HepG2 (cell line): ENCODE measurements at regions not wholly inside any gene's neighbourhood (a gene's known extent, or its start where the extent isn't known, plus 50 kb on each side); places are given as distances from the start of the nearest gene placed in this dataset.

Experiments used
- ATAC-seq: fragments of 200-7000 bp; cut with Tn5 transposase; 3 replicates; pipeline ENCODE4 v1.9.1; 2020; ENCODE audit warnings: mild to moderate bottlenecking, moderate library complexity
- BruUV-seq: library from RNA; stranded (reverse); fragments of 400-500 nt; replicated peaks from 2 replicates; lab custom pipeline; 2021; lab: Mats Ljungman, UMichigan
- CTCF ChIA-PET: fragments of 300-600 bp; formaldehyde crosslinking; extraction: SDS; loops from one replicate; lab custom pipeline; 2021; ENCODE audit warnings: low total read pairs, inconsistent platforms, low intra/inter-chr PET ratio; lab: Yijun Ruan, JAX
- POLR2A ChIA-PET: fragments of 350-600 bp; sonication (Branson Sonifier 250); formaldehyde crosslinking; loops from one replicate; lab custom pipeline; 2020; ENCODE audit warnings: antibody characterized with exemption, inconsistent platforms; lab: Yijun Ruan, JAX
- DNase-seq: peaks from one replicate; pipeline ENCODE4 v3.0.0-alpha.2; 2015; ENCODE audit warnings: low spot score
- FAIRE-seq: peaks from 3 replicates; lab custom pipeline; 2011; peaks lifted over from hg19 to GRCh38; lab: Jason Lieb, UNC
- H2AFZ ChIP-seq: one replicate; pipeline ENCODE4 v1.6.1; 2011; ENCODE audit warnings: low read length, inconsistent platforms
- H3K27ac ChIP-seq: fragments of 300-600 bp; 3 replicates; pipeline ENCODE4 v1.8.0; 2011; ENCODE audit warnings: mixed run types, mild to moderate bottlenecking, mixed read lengths, low read length, inconsistent platforms; ENCODE audit not compliant: insufficient read depth; ENCODE audit errors: extremely low read length
- H3K27me3 ChIP-seq, 2 experiments: fragments of 200-600 bp in 1 of 2; 2 replicates in 1 of 2; 3 replicates in 1 of 2; pipeline versions ENCODE4 v1.6.0 to v1.8.0; 2011; ENCODE audit warnings: low read length in 2 of 2, mild to moderate bottlenecking in 2 of 2, moderate library complexity in 2 of 2, inconsistent platforms in 1 of 2; ENCODE audit not compliant: insufficient read depth in 2 of 2, control insufficient read depth in 1 of 2
- H3K36me3 ChIP-seq, 2 experiments: fragments of 200-600 bp in 1 of 2; replicated peaks in 1 of 2; 2 replicates in 1 of 2; 3 replicates in 1 of 2; pipeline versions ENCODE4 v1.5.1 to v1.8.0; 2011; ENCODE audit warnings: low read length in 2 of 2, inconsistent platforms in 1 of 2; ENCODE audit not compliant: insufficient read depth in 2 of 2, control insufficient read depth in 1 of 2
- H3K4me1 ChIP-seq: 2 replicates; pipeline ENCODE4 v1.5.1; 2012; ENCODE audit warnings: low read length, inconsistent platforms; ENCODE audit not compliant: insufficient read depth
- H3K4me2 ChIP-seq: 2 replicates; pipeline ENCODE4 v1.6.0; 2011; ENCODE audit warnings: low read depth, low read length, inconsistent platforms
- H3K4me3 ChIP-seq, 3 experiments: fragments of 200-600 bp in 1 of 3; sonication (generic), shearing (Covaris generic) in 1 of 3; replicated peaks in 1 of 3; 2 replicates each; pipeline ENCODE4 v1.5.1; 2011 to 2016; ENCODE audit warnings: low read length in 3 of 3, inconsistent platforms in 2 of 3, low read depth in 2 of 3, mild to moderate bottlenecking in 2 of 3, control low read depth in 1 of 3, mixed read lengths in 1 of 3; ENCODE audit not compliant: insufficient read depth in 1 of 3
- H3K79me2 ChIP-seq: one replicate; pipeline ENCODE4 v1.6.1; 2011; ENCODE audit warnings: low read length, inconsistent platforms; ENCODE audit not compliant: insufficient read depth
- H3K9ac ChIP-seq: 2 replicates; pipeline ENCODE4 v1.6.0; 2011; ENCODE audit warnings: mild to moderate bottlenecking, low read depth, low read length, inconsistent platforms; ENCODE audit not compliant: insufficient read depth
- H3K9me3 ChIP-seq: 2 replicates; pipeline ENCODE4 v1.5.1; 2012; ENCODE audit warnings: mild to moderate bottlenecking, low read length
- H4K20me1 ChIP-seq: 2 replicates; pipeline ENCODE4 v1.6.0; 2011; ENCODE audit warnings: inconsistent platforms, mild to moderate bottlenecking, low read length, moderate library complexity; ENCODE audit not compliant: insufficient read depth
- DNMT1 ChIP-seq: sonication (generic); formaldehyde crosslinking; IDR thresholded peaks from 2 replicates; pipeline ENCODE4 v1.5.1; 2020; ENCODE audit warnings: mild to moderate bottlenecking, missing genetic modification reagents
- HMGA1 ChIP-seq: sonication (generic); formaldehyde crosslinking; conservative IDR thresholded peaks from 2 replicates; pipeline ENCODE4 v1.4.0; 2020; ENCODE audit warnings: missing genetic modification reagents
- HNF4G ChIP-seq, 2 experiments: sonication (generic) in 1 of 2; formaldehyde crosslinking in 1 of 2; IDR thresholded peaks; 2 replicates each; pipeline versions ENCODE4 v1.4.0 to v1.6.1; 2011 to 2020; ENCODE audit warnings: borderline replicate concordance in 2 of 2, low read depth in 2 of 2, mild to moderate bottlenecking in 2 of 2, low read length in 1 of 2, missing genetic modification reagents in 1 of 2, moderate library complexity in 1 of 2
- MIXL1 ChIP-seq: IDR thresholded peaks from 2 replicates; pipeline ENCODE4 v1.6.1; 2016
- PRDM15 ChIP-seq: sonication (generic); formaldehyde crosslinking; IDR thresholded peaks from 2 replicates; pipeline ENCODE4 v1.4.0; 2020; ENCODE audit warnings: missing genetic modification reagents
- SRSF9 ChIP-seq: fragments of 200-400 bp; formaldehyde crosslinking; IDR thresholded peaks from 2 replicates; pipeline ENCODE4 v1.6.1; 2018; ENCODE audit warnings: borderline replicate concordance, mild to moderate bottlenecking, low read depth, low read length; ENCODE audit not compliant: insufficient read depth, poor library complexity, severe bottlenecking
- ZFP41 ChIP-seq: sonication (generic); formaldehyde crosslinking; IDR thresholded peaks from 2 replicates; pipeline ENCODE4 v1.4.0; 2020; ENCODE audit warnings: mild to moderate bottlenecking, missing genetic modification reagents, borderline replicate concordance
- ZKSCAN8 ChIP-seq: IDR thresholded peaks from 2 replicates; pipeline ENCODE4 v1.6.1; 2016; ENCODE audit warnings: borderline replicate concordance, missing genetic modification reagents, missing compliant biosample characterization
- WGBS: methylation state at CpG from one replicate; pipeline ENCODE4 v1.1.6; 2017; ENCODE audit warnings: low lambda C conversion rate; 5-methylcytosine and 5-hydroxymethylcytosine counted together
- in situ Hi-C: cut with HindIII; loops from 2 replicates; pipeline ENCODE4 v1.10.0; 2017; ENCODE audit warnings: low pct_unique_long_range_greater_than_20kb; ENCODE audit not compliant: extremely low pct_ligation_motif_present
- intact Hi-C: fragments of 100-400 bp; cut with micrococcal nuclease; formaldehyde crosslinking; loops from one replicate; pipeline ENCODE4 v1.10.0; 2022; ENCODE audit not compliant: unreplicated experiment
- TF ChIP-seq, protein P1 (sequence below): IDR thresholded peaks from 2 replicates; pipeline ENCODE4 v1.6.1; 2012; ENCODE audit warnings: low read length, improper control_type of control experiment

- no peak overlapping the region for H3K4me2 ChIP-seq
- no peak overlapping the region for H2AFZ ChIP-seq
- H3K4me1 ChIP-seq: no peaks in the 10 kb centered on the region
- no TSS peak for BruUV-seq
- no peaks in the 10 kb centered on the region for H4K20me1 ChIP-seq
- no peaks in the 10 kb centered on the region for H3K36me3 ChIP-seq
- in situ Hi-C loops (no loop called here), intact Hi-C loops (no loop called here)
- CTCF ChIA-PET: no interaction called here
- H3K9me3 ChIP-seq: no peaks in the 10 kb centered on the region
- H3K9ac ChIP-seq: no peak overlapping the region
- H3K4me3 ChIP-seq: no peak overlapping the region
- no peak for ATAC-seq
- TF ChIP-seq MIXL1 (CRISPR knock-in tag): no peak
- TF ChIP-seq PRDM15 (CRISPR knock-in tag): peak; percentile 35; the same call in 1 of the 2 replicates
- no peaks in the 10 kb centered on the region for H3K27me3 ChIP-seq
- DNase-seq: no peak
- POLR2A ChIA-PET: no interaction called here
- no peaks in the 10 kb centered on the region for H3K79me2 ChIP-seq
- no peak overlapping the region for H3K27ac ChIP-seq
- 54% methylated on average over 4 of the region's 7 CpGs for WGBS
- FAIRE-seq: no peak
Observed at GRCh38 chr5:67998709-67999261, 216.8 kb upstream of the PIK3R1 start.

DNA sequence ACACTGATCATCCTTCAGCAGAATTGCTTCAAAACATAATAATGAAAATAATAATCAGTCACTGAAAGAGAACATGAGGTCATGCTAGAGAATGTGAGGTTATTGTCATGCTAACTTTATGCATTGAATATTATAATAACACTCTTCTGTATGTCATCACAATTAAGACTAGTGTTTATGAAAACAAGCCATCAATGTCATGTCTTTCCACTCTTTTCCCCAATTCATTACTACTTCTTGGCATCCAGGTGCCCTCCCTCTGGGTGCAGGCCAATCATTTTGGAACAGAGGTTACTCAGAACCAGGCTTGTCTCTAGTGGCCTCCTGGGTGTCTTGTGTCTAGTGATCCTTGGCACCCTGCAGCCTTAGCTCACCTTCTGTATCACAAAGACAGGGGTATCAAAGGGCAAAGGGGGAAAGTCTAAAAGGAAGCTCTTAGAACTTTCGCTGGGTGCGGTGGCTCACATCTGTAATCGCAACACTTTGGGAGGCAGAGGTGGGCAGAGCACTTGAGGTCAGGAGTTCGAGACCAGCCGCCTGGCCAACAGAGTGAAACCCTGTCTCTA lies 217.6 kb upstream of the PIK3R1 start:
- H3K4me2 ChIP-seq: no peak overlapping the region
- WGBS: 93% methylated on average over 4 of the region's 5 CpGs
- POLR2A ChIA-PET: no interaction called here
- H3K27me3 ChIP-seq: no peaks in the 10 kb centered on the region
- H3K9me3 ChIP-seq: no peaks in the 10 kb centered on the region
- H3K4me3 ChIP-seq: no peak overlapping the region
- CTCF ChIA-PET: no interaction called here
- FAIRE-seq (no peak), ATAC-seq (no peak), DNase-seq (no peak)
- no peaks in the 10 kb centered on the region for H3K4me1 ChIP-seq
- no peaks in the 10 kb centered on the region for H3K79me2 ChIP-seq
- H4K20me1 ChIP-seq: no peaks in the 10 kb centered on the region
- intact Hi-C loops (no loop called here), in situ Hi-C loops (no loop called here)
- no peak overlapping the region for H2AFZ ChIP-seq
- H3K36me3 ChIP-seq: no peaks in the 10 kb centered on the region
- H3K9ac ChIP-seq: no peak overlapping the region
- BruUV-seq: no TSS peak
- H3K27ac ChIP-seq: no peak overlapping the region
- TF ChIP-seq ZKSCAN8 (no peak), HMGA1 (CRISPR knock-in tag) (no peak), ZFP41 (CRISPR knock-in tag) (no peak), HNF4G (IDR thresholded peaks at IDR 0.05; ENCODE audit: borderline replicate concordance, low read depth, low read length) (no peak), HNF4G (CRISPR knock-in tag; IDR thresholded peaks at IDR 0.05; ENCODE audit: borderline replicate concordance, low read depth) (no peak), DNMT1 (no peak), SRSF9 (no peak)
- TF ChIP-seq, protein P1, sequence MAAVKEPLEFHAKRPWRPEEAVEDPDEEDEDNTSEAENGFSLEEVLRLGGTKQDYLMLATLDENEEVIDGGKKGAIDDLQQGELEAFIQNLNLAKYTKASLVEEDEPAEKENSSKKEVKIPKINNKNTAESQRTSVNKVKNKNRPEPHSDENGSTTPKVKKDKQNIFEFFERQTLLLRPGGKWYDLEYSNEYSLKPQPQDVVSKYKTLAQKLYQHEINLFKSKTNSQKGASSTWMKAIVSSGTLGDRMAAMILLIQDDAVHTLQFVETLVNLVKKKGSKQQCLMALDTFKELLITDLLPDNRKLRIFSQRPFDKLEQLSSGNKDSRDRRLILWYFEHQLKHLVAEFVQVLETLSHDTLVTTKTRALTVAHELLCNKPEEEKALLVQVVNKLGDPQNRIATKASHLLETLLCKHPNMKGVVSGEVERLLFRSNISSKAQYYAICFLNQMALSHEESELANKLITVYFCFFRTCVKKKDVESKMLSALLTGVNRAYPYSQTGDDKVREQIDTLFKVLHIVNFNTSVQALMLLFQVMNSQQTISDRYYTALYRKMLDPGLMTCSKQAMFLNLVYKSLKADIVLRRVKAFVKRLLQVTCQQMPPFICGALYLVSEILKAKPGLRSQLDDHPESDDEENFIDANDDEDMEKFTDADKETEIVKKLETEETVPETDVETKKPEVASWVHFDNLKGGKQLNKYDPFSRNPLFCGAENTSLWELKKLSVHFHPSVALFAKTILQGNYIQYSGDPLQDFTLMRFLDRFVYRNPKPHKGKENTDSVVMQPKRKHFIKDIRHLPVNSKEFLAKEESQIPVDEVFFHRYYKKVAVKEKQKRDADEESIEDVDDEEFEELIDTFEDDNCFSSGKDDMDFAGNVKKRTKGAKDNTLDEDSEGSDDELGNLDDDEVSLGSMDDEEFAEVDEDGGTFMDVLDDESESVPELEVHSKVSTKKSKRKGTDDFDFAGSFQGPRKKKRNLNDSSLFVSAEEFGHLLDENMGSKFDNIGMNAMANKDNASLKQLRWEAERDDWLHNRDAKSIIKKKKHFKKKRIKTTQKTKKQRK: no peak
